CD14-positive monocyte (primary cell): ENCODE measurements at regions not wholly inside any gene's neighbourhood (a gene's known extent, or its start where the extent isn't known, plus 50 kb on each side); places are given as distances from the start of the nearest gene placed in this dataset.
"Not testable (repeated sequence)": the region's sequence is repeated elsewhere in the genome, so short reads cannot be mapped to it uniquely, and the experiment has no call there.

ENCODE experiments used
- DNase-seq, 3 donors: peaks; one replicate each; pipeline ENCODE4 v3.0.0-alpha.2; 2011 to 2022
- H2AFZ ChIP-seq: 2 replicates; pipeline ENCODE4 v1.6.0; 2012; ENCODE audit warnings: mild to moderate bottlenecking, low read depth, low read length, inconsistent platforms; ENCODE audit not compliant: insufficient read depth, poor library complexity, severe bottlenecking
- H3K27ac ChIP-seq, 2 donors: 1 replicate in 1 of 2; 2 replicates in 1 of 2; pipeline ENCODE4 v1.5.1; 2012 to 2013; ENCODE audit warnings: low read length in 2 of 2, control low read depth in 1 of 2, inconsistent platforms in 1 of 2, low read depth in 1 of 2, mild to moderate bottlenecking in 1 of 2
- H3K27me3 ChIP-seq, 2 donors: one replicate each; pipeline versions ENCODE4 v1.6.0 to v1.6.1; 2011 to 2013; ENCODE audit warnings: low read length in 2 of 2; ENCODE audit not compliant: control insufficient read depth in 2 of 2, insufficient read depth in 2 of 2
- H3K36me3 ChIP-seq, 2 donors: replicated peaks in 1 of 2; 1 replicate in 1 of 2; 2 replicates in 1 of 2; pipeline versions ENCODE4 v1.5.1 to v1.6.1; 2012 to 2013; ENCODE audit warnings: low read length in 2 of 2, control low read depth in 1 of 2, inconsistent platforms in 1 of 2, mild to moderate bottlenecking in 1 of 2; ENCODE audit not compliant: insufficient read depth in 2 of 2, control insufficient read depth in 1 of 2
- H3K4me1 ChIP-seq, 2 donors: 1 replicate in 1 of 2; 2 replicates in 1 of 2; pipeline versions ENCODE4 v1.5.1 to v1.6.1; 2012 to 2013; ENCODE audit warnings: low read length in 2 of 2, control low read depth in 1 of 2, inconsistent platforms in 1 of 2, mild to moderate bottlenecking in 1 of 2, moderate library complexity in 1 of 2; ENCODE audit not compliant: insufficient read depth in 2 of 2, control insufficient read depth in 1 of 2
- H3K4me2 ChIP-seq: replicated peaks from 2 replicates; pipeline ENCODE3; 2012; ENCODE audit warnings: low read length, moderate library complexity, mild to moderate bottlenecking; ENCODE audit not compliant: poor library complexity, severe bottlenecking; ENCODE audit errors: extremely low read depth
- H3K4me3 ChIP-seq, 3 experiments: fragments of 200-600 bp in 1 of 3; sonication (generic) in 1 of 3; replicated peaks in 1 of 3; 1 replicate in 2 of 3; 2 replicates in 1 of 3; pipeline ENCODE4 v1.5.1; 2011 to 2013; ENCODE audit warnings: low read length in 3 of 3, mild to moderate bottlenecking in 3 of 3, control low read depth in 2 of 3, low read depth in 2 of 3, inconsistent platforms in 1 of 3, moderate library complexity in 1 of 3
- H3K79me2 ChIP-seq: 2 replicates; pipeline ENCODE4 v1.6.0; 2012; ENCODE audit warnings: mild to moderate bottlenecking, control low read depth, inconsistent platforms, low read length, moderate library complexity; ENCODE audit not compliant: insufficient read depth
- H3K9ac ChIP-seq: 2 replicates; pipeline ENCODE4 v1.6.0; 2017; ENCODE audit warnings: low read length, mild to moderate bottlenecking; ENCODE audit not compliant: insufficient read depth, poor library complexity, severe bottlenecking
- H3K9me3 ChIP-seq, 2 donors: replicated peaks in 1 of 2; 1 replicate in 1 of 2; 2 replicates in 1 of 2; pipeline versions ENCODE4 v1.5.1 to v1.6.1; 2012 to 2013; ENCODE audit warnings: low read length in 2 of 2, control low read depth in 1 of 2; ENCODE audit not compliant: control insufficient read depth in 1 of 2, insufficient read depth in 1 of 2
- H4K20me1 ChIP-seq: 2 replicates; pipeline ENCODE4 v1.6.0; 2012; ENCODE audit warnings: mild to moderate bottlenecking, low read length, control low read depth, moderate library complexity; ENCODE audit not compliant: insufficient read depth
- H3K27ac Mint-ChIP-seq, 7 donors: one replicate each; pipeline ENCODE4 v1.8.0; 2020; ENCODE audit warnings: mild to moderate bottlenecking in 7 of 7, mixed read lengths in 7 of 7, moderate library complexity in 6 of 7, inconsistent platforms in 2 of 7
- H3K27me3 Mint-ChIP-seq, 3 donors: one replicate each; pipeline ENCODE4 v1.8.0; 2021 to 2022; ENCODE audit warnings: low read depth in 3 of 3, mild to moderate bottlenecking in 3 of 3, mixed read lengths in 3 of 3, moderate library complexity in 3 of 3, inconsistent platforms in 1 of 3
- H3K36me3 Mint-ChIP-seq, 2 donors: one replicate each; pipeline ENCODE4 v1.8.0; 2020; ENCODE audit warnings: mixed read lengths in 2 of 2, inconsistent platforms in 1 of 2, mild to moderate bottlenecking in 1 of 2
- H3K4me1 Mint-ChIP-seq: one replicate; pipeline ENCODE4 v1.8.0; 2020; ENCODE audit warnings: mild to moderate bottlenecking, mixed read lengths
- H3K4me3 Mint-ChIP-seq, 2 donors: one replicate each; pipeline ENCODE4 v1.8.0; 2020; ENCODE audit warnings: mild to moderate bottlenecking in 2 of 2, mixed read lengths in 2 of 2, moderate library complexity in 1 of 2
- H3K9me3 Mint-ChIP-seq, 7 donors: one replicate each; pipeline ENCODE4 v1.8.0; 2020 to 2022; ENCODE audit warnings: mixed read lengths in 7 of 7, mild to moderate bottlenecking in 6 of 7, moderate library complexity in 6 of 7, inconsistent platforms in 2 of 7
- WGBS: methylation state at CpG from one replicate; pipeline ENCODE4 v1.1.5; 2013; ENCODE audit warnings: missing lambda C conversion rate; ENCODE audit not compliant: insufficient coverage; 5-methylcytosine and 5-hydroxymethylcytosine counted together
- intact Hi-C, 2 donors: fragments of 100-400 bp; cut with micrococcal nuclease; formaldehyde crosslinking; loops; one replicate each; pipeline versions ENCODE4 v1.15.0 to v1.15.1; 2023

DNA sequence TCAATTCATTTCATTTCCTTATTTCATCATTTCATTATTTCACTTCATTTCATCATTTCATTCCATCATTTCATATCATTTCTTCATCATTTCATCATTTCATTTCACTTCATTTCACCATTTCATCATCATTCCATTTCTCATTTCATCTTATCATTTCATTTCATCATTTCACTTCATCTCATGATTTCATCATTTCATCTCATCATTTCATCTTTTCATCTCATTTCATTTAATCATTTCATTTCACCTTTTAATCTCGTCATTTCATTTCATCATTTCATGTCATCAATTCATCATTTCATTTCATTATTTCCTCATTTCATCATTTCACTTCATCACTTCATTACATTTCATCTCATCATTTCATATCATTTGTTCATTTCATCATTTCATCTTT, 177.4 kb downstream of the ZNF92 start:
- H3K36me3 ChIP-seq, H3K27me3 ChIP-seq, H3K27ac ChIP-seq, H2AFZ ChIP-seq, H3K36me3 Mint-ChIP-seq, H3K4me3 ChIP-seq, H3K4me2 ChIP-seq, H3K9ac ChIP-seq, H3K9me3 Mint-ChIP-seq, H3K4me1 ChIP-seq, DNase-seq, H3K27ac Mint-ChIP-seq, H3K27me3 Mint-ChIP-seq, H3K79me2 ChIP-seq, H3K4me1 Mint-ChIP-seq, H3K4me3 Mint-ChIP-seq, intact Hi-C loops, H3K9me3 ChIP-seq, H4K20me1 ChIP-seq: not testable (repeated sequence)
- no CpG with 5 or more reads among the region's 1 CpG for WGBS

DNA sequence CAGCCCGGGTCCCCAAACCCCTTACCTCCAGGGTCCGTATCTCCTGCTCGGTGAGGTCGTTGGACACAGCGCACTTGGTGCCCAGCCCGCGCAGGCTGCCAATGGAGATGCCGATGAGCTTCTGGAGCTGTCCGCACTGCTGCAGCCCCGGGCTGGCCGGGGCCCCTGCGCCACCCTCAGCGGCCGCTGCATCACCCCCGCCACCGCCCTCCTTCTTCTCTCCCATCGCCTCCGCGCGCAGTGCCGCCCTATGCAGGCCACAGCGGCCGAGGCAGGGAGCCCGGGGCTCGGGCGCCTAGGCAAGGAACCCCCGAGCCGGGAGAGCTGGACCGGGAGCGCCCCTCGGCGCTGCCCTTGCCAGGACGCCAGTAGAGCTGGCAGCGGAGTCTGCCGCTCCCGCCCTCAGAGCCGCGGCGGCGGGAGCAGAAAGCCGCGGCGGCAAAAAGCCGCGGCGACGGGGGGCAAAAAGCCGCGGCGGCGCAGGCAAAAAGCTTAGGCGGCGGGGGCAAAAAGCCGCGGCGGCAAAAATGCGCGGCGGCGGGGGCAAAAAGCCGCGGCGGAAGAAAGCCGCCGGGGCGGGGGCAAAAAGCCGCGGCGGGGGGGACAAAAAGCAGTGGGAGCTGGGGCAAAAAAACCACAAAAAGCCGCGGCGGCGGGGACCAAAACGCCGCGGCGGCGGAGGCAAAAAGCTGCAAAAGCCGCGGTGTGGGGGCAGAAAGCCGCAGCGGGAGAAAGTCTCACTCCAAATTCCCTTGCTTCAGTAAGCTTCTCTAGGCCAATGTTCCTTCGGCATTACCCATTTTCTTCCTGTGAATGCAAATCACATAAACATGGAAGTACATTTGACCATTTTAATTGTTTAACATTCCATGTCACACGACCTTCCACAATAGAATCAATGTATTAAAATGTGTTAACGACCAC, 181.2 kb downstream of the ZNF92 start:
- H3K4me1 Mint-ChIP-seq, H3K27ac ChIP-seq, DNase-seq, H3K27me3 Mint-ChIP-seq, H3K27me3 ChIP-seq, H3K27ac Mint-ChIP-seq, H3K79me2 ChIP-seq, H3K4me1 ChIP-seq, H3K4me2 ChIP-seq, H3K36me3 Mint-ChIP-seq, H3K9me3 ChIP-seq, H3K4me3 Mint-ChIP-seq, H3K9me3 Mint-ChIP-seq, intact Hi-C loops, H3K9ac ChIP-seq, H2AFZ ChIP-seq, H3K36me3 ChIP-seq, H4K20me1 ChIP-seq, H3K4me3 ChIP-seq: not testable (repeated sequence)
- no CpG with 5 or more reads among the region's 85 CpGs for WGBS

DNA sequence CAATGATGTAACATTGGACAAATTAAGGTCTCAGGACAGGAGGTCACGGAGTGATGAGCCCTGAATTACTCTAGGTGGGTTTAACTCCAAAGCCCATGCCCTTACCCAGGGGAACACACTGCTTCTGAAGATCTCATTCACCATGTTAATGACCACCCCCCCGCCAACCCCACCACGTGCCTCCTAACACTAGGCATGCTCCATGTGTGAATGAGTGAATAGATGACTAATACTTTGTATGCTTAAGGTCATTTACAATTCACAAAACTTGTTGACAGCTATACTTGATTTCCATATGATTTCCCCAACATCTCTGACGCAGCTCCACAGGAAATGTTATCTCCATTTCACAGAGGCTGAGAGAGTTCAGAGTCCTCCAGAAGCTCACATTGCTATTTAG, 184.9 kb downstream of the ZNF92 start:
- H3K36me3 ChIP-seq, H3K4me1 Mint-ChIP-seq, DNase-seq, H3K4me2 ChIP-seq, H3K4me3 ChIP-seq, intact Hi-C loops, H3K27ac Mint-ChIP-seq, H3K9me3 Mint-ChIP-seq, H3K4me1 ChIP-seq, H3K4me3 Mint-ChIP-seq, H4K20me1 ChIP-seq, H3K36me3 Mint-ChIP-seq, H3K9ac ChIP-seq, H3K27me3 ChIP-seq, H2AFZ ChIP-seq, H3K27ac ChIP-seq, H3K79me2 ChIP-seq, H3K27me3 Mint-ChIP-seq, H3K9me3 ChIP-seq: not testable (repeated sequence)
- WGBS, result no CpG with 5 or more reads among the region's 4 CpGs

DNA sequence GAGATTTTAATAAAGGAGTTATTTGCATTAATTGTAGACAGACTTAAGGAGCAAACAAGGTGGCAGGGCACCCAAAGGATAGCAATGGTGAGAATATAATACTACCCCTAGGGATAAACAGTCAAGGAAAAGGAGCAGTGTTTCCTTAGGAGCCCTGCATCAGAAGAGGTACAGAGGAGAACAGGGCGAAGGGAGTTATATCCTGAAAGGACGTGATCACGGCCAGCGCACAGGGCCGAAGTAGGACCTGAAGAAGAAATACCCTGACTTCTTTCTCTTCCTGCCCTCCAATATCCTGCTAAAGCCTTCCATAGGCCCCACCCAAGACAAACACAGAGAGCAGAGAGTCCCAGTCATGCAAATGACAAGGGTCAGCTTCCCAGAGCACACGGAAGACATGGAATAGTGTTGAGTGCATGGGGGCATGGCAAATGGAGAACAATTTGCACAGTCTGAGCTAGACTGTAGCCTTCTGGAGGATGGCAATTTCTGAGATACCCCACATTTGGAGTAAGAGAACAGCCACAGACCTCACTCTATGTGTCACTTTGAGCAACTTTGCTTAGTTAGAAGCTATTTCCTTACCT, 188.2 kb downstream of the ZNF92 start:
- H3K4me3 Mint-ChIP-seq, H3K4me2 ChIP-seq, H3K9ac ChIP-seq, H3K27ac Mint-ChIP-seq, H3K79me2 ChIP-seq, H3K36me3 Mint-ChIP-seq, DNase-seq, H3K9me3 Mint-ChIP-seq, H3K27me3 Mint-ChIP-seq, H3K4me1 ChIP-seq, H3K27me3 ChIP-seq, H3K9me3 ChIP-seq, H3K4me1 Mint-ChIP-seq, H2AFZ ChIP-seq, H3K27ac ChIP-seq, intact Hi-C loops, H3K4me3 ChIP-seq, H3K36me3 ChIP-seq, H4K20me1 ChIP-seq: not testable (repeated sequence)
- no CpG with 5 or more reads among the region's 6 CpGs for WGBS
